GM18502 (cell line): ENCODE measurements at regions not wholly inside any gene's neighbourhood (a gene's known extent, or its start where the extent isn't known, plus 50 kb on each side); places are given as distances from the start of the nearest gene placed in this dataset.

Experiments
- ATAC-seq: cut with Tn5 transposase; IDR thresholded peaks from one replicate; pipeline ENCODE4 v1.9.1; 2021; ENCODE audit warnings: mild to moderate bottlenecking; ENCODE audit not compliant: unreplicated experiment, poor library complexity

DNA sequence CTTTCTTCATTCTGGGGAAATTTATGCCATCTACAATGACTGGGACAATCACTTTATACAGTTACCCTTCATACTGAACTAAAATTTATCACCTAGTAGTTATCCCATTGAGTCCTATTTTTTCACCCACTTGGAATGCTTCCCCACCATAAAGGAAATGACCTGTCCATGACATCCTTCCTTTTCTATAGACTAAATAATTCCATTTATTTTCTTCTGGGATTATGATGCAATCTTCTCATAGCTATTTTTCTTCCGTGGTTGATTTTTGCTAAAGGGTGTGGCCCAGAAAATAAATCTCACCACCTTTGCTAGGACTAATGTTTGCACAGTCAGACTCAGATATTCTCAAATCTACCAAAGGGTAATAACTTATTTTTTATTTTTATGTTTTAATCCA, 186.1 kb upstream of the NRXN1 start:
- ATAC-seq = no peak

DNA sequence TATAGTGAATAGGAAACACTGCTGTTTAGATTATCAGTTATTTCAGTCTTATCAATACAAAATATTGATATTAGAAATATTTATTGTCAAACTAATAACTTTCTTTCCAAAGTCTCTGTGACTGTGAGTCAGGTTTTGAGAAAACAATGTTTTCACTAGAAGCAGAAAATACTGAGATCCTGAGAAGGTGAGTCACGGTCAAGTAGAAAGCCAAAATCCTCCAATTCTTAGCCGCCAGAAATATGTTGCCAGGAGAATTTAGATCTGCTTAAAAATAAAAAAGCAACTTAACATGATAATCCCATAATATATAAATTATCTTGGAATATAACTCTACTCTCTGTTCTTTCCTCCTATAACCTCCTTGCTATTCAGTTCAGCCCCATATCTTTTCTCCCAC, 181.9 kb upstream of the NRXN1 start:
- no peak for ATAC-seq

DNA sequence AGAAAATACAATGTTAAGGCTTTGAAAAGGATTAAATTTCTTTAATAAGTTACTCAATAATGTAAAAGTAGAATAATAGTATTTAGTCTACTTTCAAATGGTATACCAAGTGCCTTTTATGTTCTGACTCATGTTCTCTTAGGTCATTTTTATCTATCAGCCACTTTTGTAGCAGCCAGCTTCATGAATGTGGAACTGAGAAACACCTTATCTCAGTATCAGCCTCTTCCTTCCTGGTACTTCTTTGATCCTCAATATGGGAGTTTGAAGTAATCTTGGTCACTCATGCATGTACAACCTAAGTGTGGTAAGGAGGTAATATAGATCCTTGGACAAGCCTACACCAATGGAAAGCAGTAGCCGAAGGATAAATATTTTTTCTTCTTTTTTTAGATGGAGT, 180.4 kb upstream of the NRXN1 start:
- no peak for ATAC-seq

GRCh38 chr2:51208521-51208920, 176.6 kb upstream of the NRXN1 start:
- no peak for ATAC-seq

DNA sequence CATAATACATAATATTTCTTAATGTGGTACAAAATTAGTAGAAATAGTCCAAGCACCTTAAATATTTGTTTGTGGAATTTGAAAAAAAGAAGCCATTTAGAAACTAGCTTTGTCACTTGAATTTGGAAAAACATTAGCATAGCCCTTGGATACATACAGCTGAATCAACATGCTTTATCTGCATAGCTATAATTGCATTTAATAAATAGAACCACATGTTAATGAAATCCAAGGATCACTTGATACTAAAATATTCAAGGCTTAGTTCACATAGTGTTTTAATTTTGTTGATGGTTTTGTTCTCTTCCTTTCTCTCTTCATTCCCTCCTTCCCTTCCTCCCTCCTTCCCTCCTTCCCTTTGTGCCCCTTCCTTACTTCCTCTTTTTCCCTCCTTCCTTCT, 169.4 kb upstream of the NRXN1 start:
- ATAC-seq = no peak

- no peak for ATAC-seq
Observed at GRCh38 chr2:51194656-51195055, 162.7 kb upstream of the NRXN1 start.

DNA sequence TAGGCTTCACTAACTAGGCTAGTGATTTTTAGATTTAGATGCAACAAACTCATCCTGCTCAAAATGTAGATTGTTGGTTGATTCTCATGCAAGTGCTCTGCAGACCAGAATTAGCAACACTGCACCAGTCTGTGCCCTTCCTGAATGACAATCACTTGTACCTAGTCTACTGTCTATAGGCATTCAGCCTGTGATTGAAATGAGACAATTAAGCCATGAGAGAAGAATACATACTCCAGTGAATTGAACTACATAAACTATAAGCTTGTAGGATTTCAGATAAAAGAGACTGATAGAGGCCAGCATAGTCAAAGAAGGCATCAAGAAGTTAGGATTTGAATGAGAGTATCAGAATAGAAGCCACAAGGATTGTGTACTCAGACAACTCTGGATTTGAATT, 138.3 kb upstream of the NRXN1 start:
- no peak for ATAC-seq

DNA sequence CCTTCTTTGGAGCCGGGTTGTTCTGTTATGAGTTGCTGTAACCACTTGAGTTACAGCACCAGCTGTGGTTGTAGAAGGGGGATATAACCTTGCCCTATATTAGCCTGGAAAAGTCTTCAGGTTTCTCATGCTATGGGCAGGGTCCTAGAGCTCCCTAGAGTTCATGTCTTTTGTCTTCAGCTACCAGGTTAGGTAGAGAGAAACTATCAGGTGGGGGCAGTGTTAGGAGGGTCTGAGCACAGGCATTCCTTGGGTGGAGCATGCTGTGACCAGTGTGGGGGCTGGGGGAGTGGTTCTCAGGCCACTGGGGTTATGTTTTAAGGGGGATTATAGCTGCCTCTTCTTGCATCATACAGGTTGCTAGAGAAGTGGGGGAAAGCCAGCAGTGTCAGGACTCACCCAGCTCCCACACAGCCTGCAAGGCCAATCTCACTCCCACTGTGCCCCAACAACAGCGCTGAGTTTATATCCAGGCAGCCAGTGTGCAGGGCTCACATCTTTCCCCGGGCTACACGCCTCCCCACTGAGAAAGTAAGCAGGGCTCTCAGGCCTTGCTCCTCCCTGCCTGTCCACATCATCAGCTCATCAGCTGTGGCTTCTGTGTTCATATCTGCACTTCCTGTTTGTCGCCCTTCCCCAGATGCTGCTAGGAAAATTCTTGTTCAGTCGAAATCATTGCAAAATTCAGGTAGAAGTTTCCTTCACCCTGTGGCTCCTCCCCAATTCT, 133.8 kb upstream of the NRXN1 start:
- no peak for ATAC-seq

DNA sequence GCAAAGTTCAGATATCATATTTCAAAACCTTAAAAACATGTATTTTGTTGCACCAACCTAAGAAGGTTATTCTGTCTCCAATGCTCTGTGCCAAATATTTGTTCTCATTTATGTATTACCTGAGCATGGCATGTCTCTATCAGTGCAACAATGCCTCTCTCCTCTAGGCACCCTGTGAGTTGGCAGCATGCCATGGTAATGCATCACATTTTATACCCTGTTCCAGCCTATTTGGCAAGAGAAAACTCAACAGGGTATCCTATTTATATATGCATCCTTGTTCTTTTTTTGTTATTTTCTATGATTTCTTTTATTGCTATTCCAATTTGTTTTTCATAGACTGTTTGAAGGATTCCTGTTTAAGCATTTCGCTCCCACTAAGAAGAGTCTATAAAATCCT, 126.3 kb upstream of the NRXN1 start:
- no peak for ATAC-seq

DNA sequence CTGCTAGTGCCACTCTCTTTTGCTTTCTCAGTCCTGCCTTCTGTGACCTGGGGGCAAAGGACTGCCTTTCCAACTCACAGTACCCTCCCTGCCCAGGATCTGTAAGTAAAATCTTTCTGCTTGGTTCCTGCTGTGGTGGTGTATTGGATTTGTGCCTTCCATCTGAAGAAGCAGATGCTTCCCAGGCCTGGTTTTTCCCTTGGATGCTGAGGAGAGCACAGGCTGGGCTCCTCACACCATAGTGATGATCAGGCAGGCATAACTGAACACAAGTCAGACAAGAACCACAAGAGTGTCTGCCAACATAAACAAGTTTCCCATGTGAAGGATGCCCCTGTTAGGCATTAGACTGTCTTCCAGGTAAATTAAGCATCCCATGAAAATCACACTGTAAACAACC, 121.3 kb upstream of the NRXN1 start:
- ATAC-seq = no peak

DNA sequence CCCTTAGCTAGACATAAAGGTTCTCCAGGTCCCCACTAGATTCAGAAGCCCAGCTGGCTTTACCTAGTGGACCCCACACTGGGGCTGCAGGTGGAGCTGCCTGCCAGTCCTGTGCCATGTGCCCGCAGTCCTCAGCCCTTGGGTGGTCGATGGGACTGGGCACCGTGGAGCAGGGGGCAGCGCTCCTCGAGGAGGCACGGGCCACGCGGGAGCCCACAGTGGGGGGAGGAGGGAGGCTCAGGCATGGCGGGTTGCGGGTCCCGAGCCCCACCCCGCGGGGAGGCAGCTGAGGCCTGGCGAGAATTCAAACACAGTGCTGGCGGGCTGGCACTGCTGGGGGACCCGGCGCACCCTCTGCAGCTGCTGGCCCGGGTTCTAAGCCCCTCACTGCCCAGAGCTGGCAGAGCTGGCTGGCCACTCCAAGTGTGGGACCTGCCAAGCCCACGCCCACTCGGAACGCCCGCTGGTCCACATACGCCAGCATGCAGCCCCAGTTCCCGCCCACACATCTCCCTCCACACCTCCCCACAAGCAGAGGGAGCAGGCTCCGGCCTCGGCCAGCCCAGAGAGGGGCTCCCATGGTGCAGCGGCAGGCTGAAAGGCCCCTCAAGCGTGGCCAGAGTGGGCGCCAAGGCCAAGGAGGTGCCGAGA, 119.7 kb upstream of the NRXN1 start:
- no peak for ATAC-seq

GRCh38 chr2:51149725-51150124, 117.8 kb upstream of the NRXN1 start:
- ATAC-seq = no peak

- no peak for ATAC-seq
Observed at GRCh38 chr2:51145761-51146160, 113.8 kb upstream of the NRXN1 start.

- no peak for ATAC-seq
Observed at GRCh38 chr2:51120754-51121280, 88.9 kb upstream of the NRXN1 start.

DNA sequence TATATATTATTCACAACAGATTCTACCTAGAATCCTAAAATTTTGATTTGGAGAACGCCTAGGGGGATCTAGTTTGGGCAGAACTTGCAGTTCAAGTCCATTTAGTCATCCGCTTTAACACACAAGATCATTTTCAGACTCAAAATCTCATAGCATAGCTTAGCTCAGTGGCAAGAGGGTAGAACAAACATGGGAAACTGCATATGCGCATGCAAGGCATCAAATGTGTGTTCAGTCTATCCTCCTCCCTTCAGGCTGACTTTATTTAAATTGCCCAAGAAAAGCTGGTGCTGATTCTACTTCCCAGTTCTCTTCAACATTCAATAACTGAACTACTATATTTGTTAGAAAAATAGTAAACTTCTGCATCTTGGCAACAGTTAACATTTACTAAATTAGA, 79.6 kb upstream of the NRXN1 start:
- ATAC-seq = no peak

GRCh38 chr2:51108794-51109193, 76.9 kb upstream of the NRXN1 start:
- no peak for ATAC-seq

GRCh38 chr2:51107841-51108240, 75.9 kb upstream of the NRXN1 start:
- ATAC-seq = no peak

GRCh38 chr2:51105811-51106210, 73.9 kb upstream of the NRXN1 start:
- ATAC-seq = no peak

- no peak for ATAC-seq
Observed at GRCh38 chr2:51103205-51103604, 71.3 kb upstream of the NRXN1 start.

- no peak for ATAC-seq
Observed at GRCh38 chr2:51093016-51093415, 61.1 kb upstream of the NRXN1 start.

DNA sequence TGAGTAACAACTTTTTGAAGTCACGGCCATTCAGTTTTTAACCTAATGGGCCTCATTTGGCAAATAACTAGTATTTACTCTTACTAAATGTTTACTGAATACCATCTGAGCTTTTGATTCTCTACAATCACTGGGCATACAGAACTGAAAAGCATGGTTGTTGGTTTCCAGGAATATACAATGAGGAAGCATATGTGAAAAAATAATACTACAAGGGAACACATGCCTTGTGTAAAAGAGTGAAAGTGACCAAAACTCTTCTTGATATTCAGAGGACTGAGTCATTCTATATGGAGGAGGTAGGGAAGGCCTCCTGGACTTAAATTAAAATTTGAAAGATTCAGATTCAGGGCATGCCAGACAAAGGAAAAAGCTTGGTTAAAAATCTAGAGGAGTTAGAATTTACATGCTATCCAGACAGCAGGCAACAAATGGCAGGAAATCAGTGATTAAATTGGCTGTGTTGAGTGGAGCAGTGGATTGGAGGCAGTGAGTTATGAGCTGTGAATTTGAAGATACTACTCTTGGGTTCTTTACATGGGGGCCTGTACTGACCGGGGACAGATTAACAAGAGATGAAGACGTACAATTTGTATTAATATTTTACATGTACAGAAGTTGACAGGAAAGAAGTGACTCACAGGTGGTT, 53.6 kb upstream of the NRXN1 start:
- no peak for ATAC-seq

GRCh38 chr2:51084750-51085149, 52.8 kb upstream of the NRXN1 start:
- ATAC-seq = no peak
